ENCODE measurements at regions not wholly inside any gene's neighbourhood (a gene's known extent, or its start where the extent isn't known, plus 50 kb on each side); places are given as distances from the start of the nearest gene placed in this dataset.
"Not testable (repeated sequence)": the region's sequence is repeated elsewhere in the genome, so short reads cannot be mapped to it uniquely, and the experiment has no call there.

GRCh38 chr4:79604152-79604551 is 196.1 kb upstream of the GK2 start:
- Mint-ChIP-seq H3K9me3 (no peaks in the 10 kb centered on the region), H3K27me3 (no peaks in the 10 kb centered on the region), H3K4me1 (ENCODE audit: low read depth in 2 of 2) (peaks cover 0 to 6% of the 10 kb centered on the region in 2 donors), H3K27ac (no peak overlapping the region), H3K36me3 (no peaks in the 10 kb centered on the region), H3K4me3 (no peak overlapping the region)
- DNase-seq (ENCODE audit: low spot score) (no peak), ATAC-seq (no peak)

DNA sequence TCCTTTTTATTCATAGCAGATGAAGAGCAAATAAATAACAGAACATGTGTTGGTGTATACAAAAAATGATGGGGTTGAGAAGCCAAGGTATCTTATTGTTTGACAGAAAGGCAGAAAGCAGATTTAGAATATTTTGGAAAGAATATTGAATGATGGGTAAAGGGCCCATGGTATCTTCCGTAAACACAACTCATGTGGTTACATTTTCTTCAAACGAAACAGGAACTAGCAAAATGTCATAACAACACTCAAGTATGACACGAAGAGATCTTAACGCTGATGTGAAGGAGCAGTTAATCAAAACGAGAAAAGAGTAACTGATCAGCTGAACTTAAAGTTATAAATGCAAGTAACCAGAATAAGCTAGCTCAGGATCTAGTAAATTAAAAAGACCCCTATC is 195.7 kb upstream of the GK2 start:
- Mint-ChIP-seq H3K36me3 (no peaks in the 10 kb centered on the region), H3K9me3 (no peaks in the 10 kb centered on the region), H3K4me3 (no peak overlapping the region), H3K27me3 (no peaks in the 10 kb centered on the region), H3K27ac (no peak overlapping the region), H3K4me1 (ENCODE audit: low read depth in 2 of 2) (peaks cover 0 to 6% of the 10 kb centered on the region in 2 donors)
- DNase-seq (ENCODE audit: low spot score) (no peak), ATAC-seq (no peak)

- H3K27ac Mint-ChIP-seq, result no peak overlapping the region
- H3K36me3 Mint-ChIP-seq, result no peaks in the 10 kb centered on the region
- H3K4me1 Mint-ChIP-seq (ENCODE audit: low read depth in 2 of 2), result peaks cover 0 to 6% of the 10 kb centered on the region in 2 donors
- H3K4me3 Mint-ChIP-seq, result no peak overlapping the region
- H3K9me3 Mint-ChIP-seq, result no peaks in the 10 kb centered on the region
- DNase-seq (ENCODE audit: low spot score), result no peak
- no peak for ATAC-seq
- H3K27me3 Mint-ChIP-seq, result no peaks in the 10 kb centered on the region
These were observed 191.7 kb upstream of the GK2 start for GRCh38 chr4:79599691-79600090.

DNA sequence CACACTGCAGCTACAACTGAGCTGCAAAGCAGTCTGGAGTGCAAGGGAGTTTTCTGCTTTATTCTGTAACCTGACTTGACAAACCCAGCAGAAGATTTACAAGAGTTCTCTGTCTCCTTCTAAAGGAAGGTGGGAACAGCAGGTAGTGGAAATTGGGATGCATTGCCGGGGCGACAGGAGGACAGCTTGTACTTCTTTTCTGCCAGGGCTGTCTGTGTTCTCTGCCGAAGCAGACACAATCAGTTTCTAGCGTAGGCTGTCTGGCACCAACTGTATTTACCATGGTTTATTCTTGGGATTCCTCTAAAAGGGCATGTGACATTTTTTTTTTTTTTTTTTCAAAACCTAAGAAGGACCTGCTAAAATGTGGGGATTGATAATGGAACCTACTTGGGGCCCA is 190.8 kb upstream of the GK2 start:
- Mint-ChIP-seq H3K36me3 (no peaks in the 10 kb centered on the region), H3K27me3 (no peaks in the 10 kb centered on the region), H3K4me1 (ENCODE audit: low read depth in 2 of 2) (peaks cover 0 to 6% of the 10 kb centered on the region in 2 donors), H3K27ac (no peak overlapping the region), H3K9me3 (no peaks in the 10 kb centered on the region), H3K4me3 (no peak overlapping the region)
- ATAC-seq (no peak), DNase-seq (ENCODE audit: low spot score) (no peak)

DNA sequence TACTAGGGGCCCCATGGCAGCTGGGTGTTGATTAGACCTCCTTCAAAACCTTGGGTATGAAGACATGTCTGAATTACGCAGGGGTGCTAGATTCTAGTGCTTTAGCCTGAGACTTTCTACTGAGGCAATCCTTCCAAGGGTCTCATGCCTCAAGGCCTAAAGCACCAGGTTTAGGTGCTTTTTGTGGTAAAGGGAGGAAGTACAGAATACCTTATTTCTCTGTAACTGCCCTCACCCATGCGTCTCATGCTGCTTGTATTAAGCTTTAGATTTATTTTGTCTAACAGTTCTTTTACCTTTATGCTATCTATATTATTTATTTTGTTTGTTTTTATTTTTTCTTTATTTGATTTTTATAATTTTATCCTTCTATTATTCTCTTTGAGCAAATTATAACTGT is 190.2 kb upstream of the GK2 start:
- Mint-ChIP-seq H3K27ac (no peak overlapping the region), H3K4me1 (ENCODE audit: low read depth in 2 of 2) (peaks cover 0 to under 1% of the 10 kb centered on the region in 2 donors), H3K9me3 (no peaks in the 10 kb centered on the region), H3K4me3 (no peak overlapping the region), H3K27me3 (no peaks in the 10 kb centered on the region), H3K36me3 (no peaks in the 10 kb centered on the region)
- ATAC-seq, result no peak
- DNase-seq (ENCODE audit: low spot score), result no peak

DNA sequence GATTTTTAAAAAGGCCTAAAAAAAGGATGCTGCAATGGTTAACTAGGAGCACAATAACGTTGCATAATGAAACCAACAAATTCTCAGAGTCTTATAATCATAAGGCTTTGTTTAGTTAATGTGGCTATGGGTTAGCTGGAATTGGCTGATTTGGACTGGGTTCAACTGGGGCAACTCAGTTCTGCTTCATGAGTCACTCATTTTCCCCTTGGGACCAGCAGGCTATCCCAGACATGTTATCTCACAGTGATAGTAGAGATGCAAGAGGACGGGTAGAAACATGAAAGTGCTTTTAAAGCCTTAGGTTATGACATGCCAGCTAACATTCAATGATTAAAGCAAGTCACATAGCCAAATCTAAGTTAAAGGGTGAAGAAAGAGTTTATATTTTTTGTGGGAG is 189.2 kb upstream of the GK2 start:
- Mint-ChIP-seq H3K4me1 (ENCODE audit: low read depth in 2 of 2) (no peaks in the 10 kb centered on the region), H3K9me3 (peaks cover 3% of the 10 kb centered on the region), H3K4me3 (no peak overlapping the region), H3K36me3 (no peaks in the 10 kb centered on the region), H3K27ac (no peak overlapping the region), H3K27me3 (no peaks in the 10 kb centered on the region)
- ATAC-seq (no peak), DNase-seq (ENCODE audit: low spot score) (no peak)

DNA sequence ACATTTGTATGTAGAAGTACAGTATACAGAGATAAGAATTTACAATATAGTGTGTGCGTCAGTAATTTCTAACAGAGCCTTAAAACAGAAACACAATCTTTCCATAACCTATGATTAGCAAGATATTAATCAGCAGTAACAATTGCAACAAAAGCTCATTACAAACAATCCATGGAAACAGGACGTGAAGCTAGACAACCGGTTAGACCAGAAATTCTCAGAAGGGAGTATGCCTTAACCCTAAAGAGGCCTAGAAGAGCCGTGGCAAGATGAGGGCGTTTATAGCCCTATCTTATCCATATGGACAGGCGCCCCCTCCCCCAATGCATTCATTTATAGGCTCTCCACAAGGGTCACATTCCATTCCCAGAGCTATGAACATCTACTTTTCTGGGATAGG is 184.2 kb upstream of the GK2 start:
- H3K4me1 Mint-ChIP-seq (ENCODE audit: low read depth in 2 of 2); ATAC-seq: not testable (repeated sequence)

GRCh38 chr4:79588679-79589078 is 180.7 kb upstream of the GK2 start:
- Mint-ChIP-seq H3K9me3 (peaks cover 3% of the 10 kb centered on the region), H3K27ac (no peak overlapping the region), H3K4me3 (no peak overlapping the region), H3K36me3 (no peaks in the 10 kb centered on the region), H3K27me3 (no peaks in the 10 kb centered on the region), H3K4me1 (ENCODE audit: low read depth in 2 of 2) (no peaks in the 10 kb centered on the region)
- DNase-seq (ENCODE audit: low spot score) (no peak), ATAC-seq (no peak)

More for the DNA sequence above, 184.2 kb upstream of the GK2 start:
- H3K27ac Mint-ChIP-seq; H3K9me3 Mint-ChIP-seq; H3K27me3 Mint-ChIP-seq; H3K4me3 Mint-ChIP-seq; H3K36me3 Mint-ChIP-seq; DNase-seq (ENCODE audit: low spot score): not testable (repeated sequence)

- H3K4me1 Mint-ChIP-seq (ENCODE audit: low read depth in 2 of 2); ATAC-seq; H3K27me3 Mint-ChIP-seq; H3K4me3 Mint-ChIP-seq; DNase-seq (ENCODE audit: low spot score); H3K9me3 Mint-ChIP-seq; H3K27ac Mint-ChIP-seq; H3K36me3 Mint-ChIP-seq: not testable (repeated sequence)
These were observed 179.2 kb upstream of the GK2 start for GRCh38 chr4:79587207-79587606.

GRCh38 chr4:79585834-79586233 is 177.8 kb upstream of the GK2 start:
- ATAC-seq (no peak), DNase-seq (ENCODE audit: low spot score) (no peak)
- H3K4me1 Mint-ChIP-seq (ENCODE audit: low read depth in 2 of 2), result no peaks in the 10 kb centered on the region
- no peaks in the 10 kb centered on the region for H3K36me3 Mint-ChIP-seq
- no peak overlapping the region for H3K27ac Mint-ChIP-seq
- H3K4me3 Mint-ChIP-seq, result no peak overlapping the region
- no peaks in the 10 kb centered on the region for H3K27me3 Mint-ChIP-seq
- H3K9me3 Mint-ChIP-seq, result no peaks in the 10 kb centered on the region

DNA sequence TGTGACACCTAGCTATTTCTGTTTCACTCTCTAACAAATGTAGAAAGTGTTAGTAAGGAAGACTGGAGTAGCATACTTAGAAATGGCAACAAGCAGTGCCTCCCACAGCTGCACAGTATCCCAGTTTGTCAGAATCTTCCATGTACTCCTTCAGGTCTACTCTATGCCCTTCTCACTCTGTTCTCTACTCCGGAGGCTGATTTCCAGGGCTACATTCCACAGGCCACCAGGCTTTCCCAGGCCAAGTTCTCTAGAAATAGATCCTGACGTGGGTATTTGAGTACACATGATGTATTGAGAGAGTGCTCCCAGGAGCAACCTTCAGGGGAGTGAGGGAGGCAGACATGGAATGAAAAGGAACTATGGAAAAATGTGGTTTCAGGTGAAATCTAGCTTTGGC is 177.3 kb upstream of the GK2 start:
- Mint-ChIP-seq H3K36me3 (no peaks in the 10 kb centered on the region), H3K4me1 (ENCODE audit: low read depth in 2 of 2) (no peaks in the 10 kb centered on the region), H3K4me3 (no peak overlapping the region), H3K27ac (no peak overlapping the region), H3K9me3 (no peaks in the 10 kb centered on the region), H3K27me3 (no peaks in the 10 kb centered on the region)
- ATAC-seq (no peak), DNase-seq (ENCODE audit: low spot score) (no peak)

DNA sequence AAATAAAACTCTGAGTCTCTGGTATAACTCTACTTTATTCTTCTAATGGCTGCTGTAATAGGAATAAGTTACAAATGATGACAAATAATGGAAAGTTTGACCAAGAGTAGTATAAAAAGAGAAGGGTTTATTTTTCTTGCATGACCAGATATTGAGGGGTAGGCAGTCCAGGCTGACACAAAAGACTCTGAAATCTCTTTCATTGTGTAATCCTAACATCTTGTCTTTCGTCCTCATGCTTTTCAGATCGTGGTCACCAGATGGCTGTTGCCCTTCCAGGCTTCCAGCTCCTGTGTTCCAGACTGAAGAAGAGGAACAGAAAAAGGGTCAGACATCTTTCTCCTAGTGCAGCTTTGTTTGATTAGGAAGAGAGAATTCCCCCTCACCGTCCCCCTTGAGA is 176.9 kb upstream of the GK2 start:
- no peaks in the 10 kb centered on the region for H3K4me1 Mint-ChIP-seq (ENCODE audit: low read depth in 2 of 2)
- H3K9me3 Mint-ChIP-seq, result no peaks in the 10 kb centered on the region
- no peak for ATAC-seq

GRCh38 chr4:79584352-79584751 is 176.3 kb upstream of the GK2 start:
- H3K27ac Mint-ChIP-seq, result no peak overlapping the region
- no peaks in the 10 kb centered on the region for H3K27me3 Mint-ChIP-seq
- H3K4me1 Mint-ChIP-seq (ENCODE audit: low read depth in 2 of 2), result no peaks in the 10 kb centered on the region
- no peaks in the 10 kb centered on the region for H3K36me3 Mint-ChIP-seq
- no peaks in the 10 kb centered on the region for H3K9me3 Mint-ChIP-seq
- H3K4me3 Mint-ChIP-seq, result no peak overlapping the region
- DNase-seq (ENCODE audit: low spot score), result no peak
- no peak for ATAC-seq

More for the DNA sequence above, 176.9 kb upstream of the GK2 start:
- no peaks in the 10 kb centered on the region for H3K27me3 Mint-ChIP-seq
- no peak overlapping the region for H3K4me3 Mint-ChIP-seq
- DNase-seq (ENCODE audit: low spot score), result no peak
- H3K27ac Mint-ChIP-seq, result no peak overlapping the region
- H3K36me3 Mint-ChIP-seq, result no peaks in the 10 kb centered on the region

- H3K9me3 Mint-ChIP-seq, result no peaks in the 10 kb centered on the region
- H3K4me1 Mint-ChIP-seq (ENCODE audit: low read depth in 2 of 2), result no peaks in the 10 kb centered on the region
- no peak overlapping the region for H3K4me3 Mint-ChIP-seq
- no peaks in the 10 kb centered on the region for H3K36me3 Mint-ChIP-seq
- DNase-seq (ENCODE audit: low spot score) (no peak), ATAC-seq (peak; percentile 67 to 72)
- no peak overlapping the region for H3K27ac Mint-ChIP-seq
- peaks cover 0 to 2% of the 10 kb centered on the region in 2 donors for H3K27me3 Mint-ChIP-seq
These were observed 170.6 kb upstream of the GK2 start for GRCh38 chr4:79578606-79579005.

DNA sequence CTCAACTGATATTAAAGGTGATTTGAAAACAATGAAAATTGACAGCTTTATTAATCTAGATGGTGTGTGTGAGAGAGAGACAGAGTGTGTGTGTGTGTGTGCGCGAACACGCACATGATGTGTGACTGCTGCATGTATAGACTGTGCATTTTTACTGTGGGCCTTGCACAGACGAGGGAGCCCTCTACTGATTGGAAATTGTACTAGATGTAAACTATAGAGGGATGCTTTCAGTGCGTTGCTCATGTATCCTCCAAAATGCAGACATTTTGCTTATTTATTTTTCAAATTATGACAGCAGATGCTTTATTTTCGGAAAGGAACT is 168.4 kb upstream of the GK2 start:
- Mint-ChIP-seq H3K4me1 (ENCODE audit: low read depth in 2 of 2) (no peaks in the 10 kb centered on the region), H3K9me3 (no peaks in the 10 kb centered on the region), H3K27ac (no peak overlapping the region), H3K4me3 (no peak overlapping the region), H3K27me3 (peaks cover 0 to 2% of the 10 kb centered on the region in 2 donors), H3K36me3 (no peaks in the 10 kb centered on the region)
- DNase-seq (ENCODE audit: low spot score), result no peak
- no peak for ATAC-seq

Data from natural killer cell treated with Interleukin-12 subunit alpha and Interleukin-12 subunit beta and Interleukin-15 and Interleukin-18, amount 100 ng/mL, for 72 hours (primary cell).